ENCODE measurements at regions not wholly inside any gene's neighbourhood (a gene's known extent, or its start where the extent isn't known, plus 50 kb on each side); places are given as distances from the start of the nearest gene placed in this dataset.

DNA sequence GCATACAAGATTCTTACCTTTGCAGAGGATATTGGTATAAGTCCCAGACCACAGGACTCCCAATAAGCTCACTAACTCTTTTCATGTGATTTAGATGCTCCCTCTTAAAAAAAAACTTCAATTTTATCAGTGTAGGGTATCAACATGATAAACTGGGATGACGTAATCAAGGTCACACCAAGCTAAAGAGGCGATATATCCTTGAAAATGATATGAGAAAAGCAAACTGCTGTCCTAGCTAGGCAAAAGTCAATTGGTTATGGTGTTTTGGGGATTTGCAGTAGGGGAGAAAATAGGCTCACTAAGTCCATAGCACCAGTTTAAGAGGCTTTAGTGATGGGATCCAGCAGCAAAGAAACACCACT is 354.4 kb downstream of the DIRAS2 start:
- Mint-ChIP-seq H3K4me1 (ENCODE audit: low read depth) (no peaks in the 10 kb centered on the region), H3K9me3 (no peaks in the 10 kb centered on the region), H3K27me3 (peaks cover 13% of the 10 kb centered on the region), H3K4me3 (no peak overlapping the region), H3K36me3 (ENCODE audit: low read depth) (no peaks in the 10 kb centered on the region), H3K27ac (no peak overlapping the region)
- ChIA-PET CTCF (no interaction called here), POLR2A (no interaction called here)
- no peaks in the 10 kb centered on the region for H3K9me3 ChIP-seq (ENCODE audit: control insufficient read depth in 1 of 2, insufficient read depth in 1 of 2, low read length in 2 of 2)
- no peaks in the 10 kb centered on the region for H3K36me3 ChIP-seq (ENCODE audit: insufficient read depth, low read length)
- no peaks in the 10 kb centered on the region for H3K27me3 ChIP-seq (ENCODE audit: control insufficient read depth in 1 of 2, insufficient read depth in 2 of 2, low read length in 2 of 2)
- TF ChIP-seq, protein P1, sequence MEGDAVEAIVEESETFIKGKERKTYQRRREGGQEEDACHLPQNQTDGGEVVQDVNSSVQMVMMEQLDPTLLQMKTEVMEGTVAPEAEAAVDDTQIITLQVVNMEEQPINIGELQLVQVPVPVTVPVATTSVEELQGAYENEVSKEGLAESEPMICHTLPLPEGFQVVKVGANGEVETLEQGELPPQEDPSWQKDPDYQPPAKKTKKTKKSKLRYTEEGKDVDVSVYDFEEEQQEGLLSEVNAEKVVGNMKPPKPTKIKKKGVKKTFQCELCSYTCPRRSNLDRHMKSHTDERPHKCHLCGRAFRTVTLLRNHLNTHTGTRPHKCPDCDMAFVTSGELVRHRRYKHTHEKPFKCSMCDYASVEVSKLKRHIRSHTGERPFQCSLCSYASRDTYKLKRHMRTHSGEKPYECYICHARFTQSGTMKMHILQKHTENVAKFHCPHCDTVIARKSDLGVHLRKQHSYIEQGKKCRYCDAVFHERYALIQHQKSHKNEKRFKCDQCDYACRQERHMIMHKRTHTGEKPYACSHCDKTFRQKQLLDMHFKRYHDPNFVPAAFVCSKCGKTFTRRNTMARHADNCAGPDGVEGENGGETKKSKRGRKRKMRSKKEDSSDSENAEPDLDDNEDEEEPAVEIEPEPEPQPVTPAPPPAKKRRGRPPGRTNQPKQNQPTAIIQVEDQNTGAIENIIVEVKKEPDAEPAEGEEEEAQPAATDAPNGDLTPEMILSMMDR (IDR thresholded peaks at IDR 0.05) = no peak
- H3K27ac ChIP-seq (ENCODE audit: low read depth in 1 of 2, low read length in 2 of 2) = no peak overlapping the region
- DNase-seq (no peak), ATAC-seq (ENCODE audit: poor library complexity) (no peak)
- intact Hi-C loops (cut with DNase I, micrococcal nuclease) = no loop called here
- no peaks in the 10 kb centered on the region for H3K4me1 ChIP-seq (ENCODE audit: insufficient read depth, low read length)
- no peak overlapping the region for H3K4me3 ChIP-seq (ENCODE audit: low read length)

DNA sequence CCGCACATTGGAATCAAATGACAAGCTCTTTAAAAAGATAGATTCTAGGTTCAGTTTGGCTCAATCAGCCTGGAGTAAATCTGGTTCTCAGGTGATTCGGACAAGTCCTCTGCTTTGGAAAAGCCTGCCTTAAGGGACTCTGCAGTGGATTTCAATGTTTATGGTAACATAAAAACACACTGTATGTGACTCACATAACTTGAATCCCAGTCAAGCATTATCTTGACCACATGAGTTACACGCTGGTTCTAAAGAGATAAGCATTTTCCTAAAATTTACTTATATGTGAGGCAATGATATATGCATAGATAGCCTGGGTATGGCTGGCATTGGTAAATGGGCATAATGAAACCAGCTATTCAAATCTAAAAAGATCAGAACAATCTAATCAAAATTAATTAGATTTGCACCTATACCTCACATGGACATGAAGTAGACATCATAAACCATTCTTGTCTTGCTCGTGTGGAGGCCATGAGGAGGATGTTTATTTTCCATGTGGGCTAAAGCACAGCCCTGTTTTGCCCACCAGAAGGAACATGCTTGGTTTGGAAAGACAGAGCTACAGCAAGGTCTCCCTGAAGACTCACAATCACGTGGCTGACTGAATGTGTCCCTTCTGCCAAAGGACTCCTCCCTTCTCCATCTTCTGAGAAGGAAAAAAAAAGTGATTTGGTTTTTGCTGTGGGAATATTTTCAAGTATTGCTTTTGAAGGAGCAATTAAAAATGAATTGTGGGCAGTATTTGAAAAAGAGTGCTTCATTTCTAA is 351.7 kb downstream of the DIRAS2 start:
- no peak overlapping the region for H3K4me3 ChIP-seq (ENCODE audit: low read length)
- POLR2A ChIA-PET = no interaction called here
- Mint-ChIP-seq H3K4me1 (ENCODE audit: low read depth) (no peaks in the 10 kb centered on the region), H3K4me3 (no peak overlapping the region), H3K36me3 (ENCODE audit: low read depth) (no peaks in the 10 kb centered on the region), H3K27ac (no peak overlapping the region), H3K27me3 (peaks cover 18% of the 10 kb centered on the region), H3K9me3 (no peaks in the 10 kb centered on the region)
- intact Hi-C loops (cut with DNase I, micrococcal nuclease) = no loop called here
- no peak for ATAC-seq (ENCODE audit: poor library complexity)
- no peaks in the 10 kb centered on the region for H3K4me1 ChIP-seq (ENCODE audit: insufficient read depth, low read length)
- H3K27ac ChIP-seq (ENCODE audit: low read depth in 1 of 2, low read length in 2 of 2) = no peak overlapping the region
- no peak for DNase-seq
- TF ChIP-seq, protein P1 (IDR thresholded peaks at IDR 0.05) = no peak
- no peaks in the 10 kb centered on the region for H3K27me3 ChIP-seq (ENCODE audit: control insufficient read depth in 1 of 2, insufficient read depth in 2 of 2, low read length in 2 of 2)
- CTCF ChIA-PET = no interaction called here
- H3K9me3 ChIP-seq (ENCODE audit: control insufficient read depth in 1 of 2, insufficient read depth in 1 of 2, low read length in 2 of 2) = no peaks in the 10 kb centered on the region
- no peaks in the 10 kb centered on the region for H3K36me3 ChIP-seq (ENCODE audit: insufficient read depth, low read length)

DNA sequence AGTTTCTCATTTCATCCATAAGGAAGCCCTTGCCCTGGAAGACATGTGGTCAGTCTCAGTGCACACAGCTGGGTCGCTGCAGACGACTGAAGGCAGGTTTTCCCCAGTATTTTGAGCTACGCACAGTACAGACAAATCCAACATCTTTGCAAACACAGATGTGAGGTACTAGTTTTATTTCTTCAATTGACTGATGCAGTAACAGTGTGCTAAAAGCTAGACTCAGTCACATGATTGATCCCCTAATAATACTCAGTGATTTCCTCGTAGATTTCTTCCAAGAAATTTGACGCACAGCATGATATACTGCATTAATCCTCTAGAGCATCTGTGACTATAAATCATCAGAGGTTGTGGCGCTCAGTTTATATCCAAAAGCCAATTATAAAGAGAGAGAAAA is 346.1 kb downstream of the DIRAS2 start:
- CTCF ChIA-PET = no interaction called here
- no peaks in the 10 kb centered on the region for H3K9me3 ChIP-seq (ENCODE audit: control insufficient read depth in 1 of 2, insufficient read depth in 1 of 2, low read length in 2 of 2)
- TF ChIP-seq, protein P1 (IDR thresholded peaks at IDR 0.05) = no peak
- Mint-ChIP-seq H3K27me3 (peaks cover 23% of the 10 kb centered on the region), H3K4me1 (ENCODE audit: low read depth) (no peaks in the 10 kb centered on the region), H3K4me3 (no peak overlapping the region), H3K9me3 (no peaks in the 10 kb centered on the region), H3K36me3 (ENCODE audit: low read depth) (no peaks in the 10 kb centered on the region), H3K27ac (no peak overlapping the region)
- H3K4me3 ChIP-seq (ENCODE audit: low read length) = no peak overlapping the region
- DNase-seq (no peak), ATAC-seq (ENCODE audit: poor library complexity) (no peak)
- H3K27me3 ChIP-seq (ENCODE audit: control insufficient read depth in 1 of 2, insufficient read depth in 2 of 2, low read length in 2 of 2) = peaks cover 2 to 7% of the 10 kb centered on the region in 2 experiments
- POLR2A ChIA-PET = no interaction called here
- no peak overlapping the region for H3K27ac ChIP-seq (ENCODE audit: low read depth in 1 of 2, low read length in 2 of 2)
- H3K36me3 ChIP-seq (ENCODE audit: insufficient read depth, low read length) = no peaks in the 10 kb centered on the region
- intact Hi-C loops (cut with DNase I, micrococcal nuclease) = no loop called here
- no peaks in the 10 kb centered on the region for H3K4me1 ChIP-seq (ENCODE audit: insufficient read depth, low read length)

All from CD4-positive, alpha-beta T cell (primary cell).